ENCODE measurements at regions not wholly inside any gene's neighbourhood (a gene's known extent, or its start where the extent isn't known, plus 50 kb on each side); places are given as distances from the start of the nearest gene placed in this dataset.
"Not testable (repeated sequence)": the region's sequence is repeated elsewhere in the genome, so short reads cannot be mapped to it uniquely, and the experiment has no call there.

- DNase-seq (ENCODE audit: low read depth in 3 of 3, low spot score in 2 of 3), result not testable (repeated sequence)
Observed at GRCh38 chr10:46645110-46645509, 66.2 kb downstream of the SYT15 start.

DNA sequence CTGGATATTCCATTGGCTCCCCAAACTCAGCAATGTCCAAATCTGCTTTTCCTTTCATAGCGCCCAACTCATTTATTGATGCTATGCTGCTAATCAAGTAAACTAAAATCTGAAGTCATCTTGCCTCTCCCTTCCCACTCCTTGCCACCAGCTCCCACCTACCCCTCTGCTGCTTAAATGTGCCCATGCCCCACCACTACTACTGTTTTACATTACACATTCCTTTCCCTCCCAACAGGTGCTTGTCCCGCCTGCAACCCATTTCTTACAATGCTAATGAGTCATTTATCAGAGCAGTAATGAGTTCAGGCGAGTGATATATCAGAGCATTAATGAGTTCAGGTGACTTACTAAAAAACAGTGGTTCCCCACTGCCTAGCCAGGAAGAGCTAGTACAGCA, 67.2 kb downstream of the SYT15 start:
- not testable (repeated sequence) for DNase-seq (ENCODE audit: low read depth in 3 of 3, low spot score in 2 of 3)

- DNase-seq (ENCODE audit: low read depth in 3 of 3, low spot score in 2 of 3), result not testable (repeated sequence)
Observed at GRCh38 chr10:46650967-46651366, 72.0 kb downstream of the SYT15 start.

- not testable (repeated sequence) for DNase-seq (ENCODE audit: low read depth in 3 of 3, low spot score in 2 of 3)
Observed at GRCh38 chr10:46657437-46657836, 78.5 kb downstream of the SYT15 start.

GRCh38 chr10:46660027-46660834, 81.3 kb downstream of the SYT15 start:
- not testable (repeated sequence) for DNase-seq (ENCODE audit: low read depth in 3 of 3, low spot score in 2 of 3)

- DNase-seq (ENCODE audit: low read depth in 3 of 3, low spot score in 2 of 3), result not testable (repeated sequence)
Observed at GRCh38 chr10:46660835-46661164, 81.9 kb downstream of the SYT15 start.

GRCh38 chr10:46665536-46665935, 86.6 kb downstream of the SYT15 start:
- DNase-seq (ENCODE audit: low read depth in 3 of 3, low spot score in 2 of 3), result not testable (repeated sequence)

GRCh38 chr10:46668357-46668997, 89.5 kb downstream of the SYT15 start:
- DNase-seq (ENCODE audit: low read depth in 3 of 3, low spot score in 2 of 3), result not testable (repeated sequence)

DNA sequence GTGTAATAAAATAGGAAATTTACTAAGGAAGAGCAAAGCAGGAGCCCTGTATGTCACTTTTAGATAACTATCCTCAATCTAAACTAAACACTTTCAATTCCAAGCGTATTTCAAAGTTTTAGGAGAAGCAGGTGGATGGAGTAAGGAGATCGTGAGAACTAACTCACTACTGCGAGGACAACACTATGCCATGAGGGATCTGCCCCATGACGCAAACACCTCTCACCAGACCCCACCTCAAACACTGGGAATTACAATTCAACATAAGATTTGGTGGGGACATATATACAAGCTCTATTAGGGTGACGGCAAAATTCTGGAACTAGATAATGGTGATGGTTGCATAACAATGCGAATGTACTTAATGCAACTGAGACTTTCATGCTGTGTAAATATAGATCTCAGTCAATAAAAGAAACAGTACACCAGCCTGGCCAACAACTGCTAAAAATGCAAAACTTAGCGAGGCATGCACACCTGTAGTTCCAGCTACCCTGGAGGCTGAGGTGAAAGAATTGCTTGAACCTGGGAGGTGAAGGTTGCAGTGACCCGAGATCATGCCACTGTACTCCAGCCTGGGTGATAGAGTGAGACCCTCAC, 99.0 kb downstream of the SYT15 start:
- not testable (repeated sequence) for DNase-seq (ENCODE audit: low read depth in 3 of 3, low spot score in 2 of 3)

DNA sequence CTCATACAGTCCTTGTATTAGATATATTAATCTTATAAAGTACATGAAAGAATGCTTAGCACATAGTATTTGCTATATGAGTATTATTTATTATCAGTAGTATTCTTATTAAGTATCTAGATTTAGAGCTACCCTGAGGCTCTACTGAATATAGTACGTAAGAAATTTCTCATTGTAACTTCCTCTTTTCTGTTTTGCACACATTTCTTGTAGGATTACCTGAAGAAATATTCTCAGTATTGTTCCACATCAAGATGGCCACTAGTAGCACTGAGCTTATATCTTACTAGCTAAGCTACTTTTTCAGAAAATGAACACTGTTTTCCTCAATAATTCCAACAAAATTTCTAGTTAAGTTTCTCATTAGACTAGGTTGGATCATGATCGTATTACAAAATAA, 112.5 kb downstream of the SYT15 start:
- DNase-seq (ENCODE audit: low read depth in 3 of 3, low spot score in 2 of 3), result not testable (repeated sequence)

GRCh38 chr10:46693218-46693617, 114.3 kb downstream of the SYT15 start:
- DNase-seq (ENCODE audit: low read depth in 3 of 3, low spot score in 2 of 3), result not testable (repeated sequence)

GRCh38 chr10:46717264-46717663, 138.3 kb downstream of the SYT15 start:
- not testable (repeated sequence) for DNase-seq (ENCODE audit: low read depth in 3 of 3, low spot score in 2 of 3)

DNA sequence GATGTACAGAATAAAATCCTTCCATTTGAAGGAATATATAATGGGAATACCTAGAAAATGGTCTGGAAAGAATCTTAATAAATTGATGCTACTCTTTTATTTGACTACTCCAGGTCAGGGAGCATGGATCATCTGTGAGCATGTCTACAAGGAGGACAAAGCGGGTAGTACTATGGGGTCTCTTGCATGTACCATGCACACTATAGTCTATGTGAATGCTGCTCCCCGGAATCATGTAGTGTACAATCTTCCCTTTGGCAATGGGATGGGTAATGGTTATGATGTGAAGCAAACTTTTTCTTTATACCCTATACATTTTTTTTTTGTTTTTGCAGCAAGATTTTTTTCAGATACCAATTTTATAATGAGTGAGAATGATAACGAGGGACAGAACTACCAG, 139.1 kb downstream of the SYT15 start:
- not testable (repeated sequence) for DNase-seq (ENCODE audit: low read depth in 3 of 3, low spot score in 2 of 3)

DNA sequence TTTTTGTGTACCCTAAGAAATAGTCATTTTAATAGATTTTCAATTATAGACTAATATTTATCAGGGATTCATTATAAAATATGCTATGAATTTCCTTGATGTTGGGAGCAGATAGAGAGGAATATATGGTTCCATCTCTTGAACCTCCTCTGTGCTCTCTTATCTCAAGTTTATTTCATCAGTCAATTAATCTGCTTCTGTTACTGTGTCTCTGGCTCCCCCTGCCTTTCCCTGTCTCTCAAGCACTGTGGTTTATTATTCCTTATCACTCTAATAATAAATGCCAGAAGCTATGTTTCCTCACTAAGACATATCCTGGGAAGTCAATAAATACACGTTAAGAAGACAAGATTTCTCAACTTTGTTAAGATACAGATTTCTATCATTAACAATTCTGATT, 141.5 kb downstream of the SYT15 start:
- not testable (repeated sequence) for DNase-seq (ENCODE audit: low read depth in 3 of 3, low spot score in 2 of 3)

DNA sequence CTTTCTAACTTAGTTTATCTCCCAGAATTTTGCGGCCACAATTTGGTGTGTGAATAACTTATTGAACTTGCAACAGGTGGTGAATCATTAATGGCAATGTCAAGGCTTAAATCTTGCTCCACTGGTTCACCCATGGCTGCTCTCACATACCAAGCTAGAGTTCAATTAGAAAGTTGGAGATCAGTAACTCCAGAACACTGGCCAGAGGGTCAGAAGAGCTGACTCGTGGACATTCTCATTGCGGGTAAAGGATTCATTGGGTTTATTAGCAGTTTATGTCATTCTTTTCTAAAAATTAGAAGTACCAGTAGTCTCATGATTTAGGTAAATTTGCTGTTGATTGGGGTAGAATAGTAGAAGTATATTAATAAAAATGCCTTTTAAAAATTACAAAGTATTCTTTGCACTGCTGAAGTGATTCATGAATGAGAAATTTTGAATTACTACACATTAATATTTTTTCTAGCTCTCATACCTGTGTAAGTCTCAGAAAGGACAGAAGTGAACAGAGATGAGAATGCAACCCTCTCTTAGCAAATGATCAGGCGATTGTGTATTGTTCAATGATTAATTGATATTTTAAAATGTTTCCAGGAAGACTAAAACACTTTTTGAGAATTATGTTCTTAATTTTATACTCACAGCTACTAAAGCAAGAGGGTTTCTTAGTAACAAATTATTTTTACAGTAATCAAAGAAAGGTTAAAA, 142.0 kb downstream of the SYT15 start:
- DNase-seq (ENCODE audit: low read depth in 3 of 3, low spot score in 2 of 3), result not testable (repeated sequence)

DNA sequence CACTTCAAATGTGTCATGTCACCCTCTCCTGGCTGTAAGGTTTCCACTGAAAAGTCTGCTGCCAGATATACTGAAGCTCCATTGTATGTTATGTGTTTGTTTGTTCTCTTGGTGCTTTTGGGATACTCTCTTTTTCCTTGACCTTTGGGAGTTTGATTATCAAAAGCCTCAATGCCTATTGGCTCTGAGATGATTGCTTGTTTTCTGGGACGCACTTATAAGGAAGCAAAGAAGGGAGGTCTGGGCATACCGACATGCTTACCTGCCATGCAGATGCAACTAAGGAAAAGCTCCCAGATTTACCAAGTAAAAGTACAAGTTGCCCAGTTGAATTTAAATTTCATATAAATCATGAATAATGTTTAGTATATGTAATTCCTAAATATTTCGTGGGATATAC, 145.3 kb downstream of the SYT15 start:
- not testable (repeated sequence) for DNase-seq (ENCODE audit: low read depth in 3 of 3, low spot score in 2 of 3)

DNA sequence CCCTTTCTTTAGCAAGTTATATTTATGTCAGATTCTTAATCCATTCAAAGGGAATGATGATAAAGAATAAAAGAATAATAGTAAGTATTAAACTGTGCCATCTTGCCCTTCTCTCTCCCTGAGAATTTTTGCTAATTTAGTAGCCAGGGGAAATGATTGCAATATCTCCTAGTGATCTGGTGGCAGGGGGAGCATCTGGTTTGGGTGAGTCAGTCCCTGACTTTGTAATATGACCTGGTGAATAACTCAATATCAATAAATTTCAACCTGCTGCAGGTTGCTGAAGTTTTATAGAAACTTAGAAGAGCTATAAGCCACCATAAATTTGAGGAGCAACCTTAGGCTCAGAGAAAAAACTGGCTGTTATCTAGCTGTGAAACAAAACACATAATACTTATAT, 149.4 kb downstream of the SYT15 start:
- not testable (repeated sequence) for DNase-seq (ENCODE audit: low read depth in 3 of 3, low spot score in 2 of 3)

- DNase-seq (ENCODE audit: low read depth in 3 of 3, low spot score in 2 of 3), result not testable (repeated sequence)
Observed at GRCh38 chr10:46730729-46731128, 151.8 kb downstream of the SYT15 start.

GRCh38 chr10:46733635-46734261, 154.8 kb downstream of the SYT15 start:
- DNase-seq (ENCODE audit: low read depth in 3 of 3, low spot score in 2 of 3), result not testable (repeated sequence)

DNA sequence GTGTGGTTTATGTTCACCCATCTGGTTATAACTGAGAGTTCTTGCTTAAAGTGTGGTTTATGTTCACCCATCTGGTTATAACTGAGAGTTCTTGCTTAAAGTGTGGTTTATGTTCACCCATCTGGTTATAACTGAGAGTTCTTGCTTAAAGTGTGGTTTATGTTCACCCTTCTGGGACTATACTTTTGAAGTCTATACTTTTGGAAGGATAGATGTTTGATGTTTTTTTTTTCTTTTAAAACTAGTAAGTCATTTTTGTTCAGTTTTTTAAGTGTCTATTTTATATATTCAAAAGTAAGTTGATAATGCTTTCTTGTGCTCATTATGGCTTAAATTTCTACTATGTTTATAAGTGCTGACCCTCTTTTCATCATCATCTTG, 155.3 kb downstream of the SYT15 start:
- DNase-seq (ENCODE audit: low read depth in 3 of 3, low spot score in 2 of 3), result not testable (repeated sequence)

GRCh38 chr10:46739919-46740318, 161.0 kb downstream of the SYT15 start:
- not testable (repeated sequence) for DNase-seq (ENCODE audit: low read depth in 3 of 3, low spot score in 2 of 3)
